ENCODE measurements at regions not wholly inside any gene's neighbourhood (a gene's known extent, or its start where the extent isn't known, plus 50 kb on each side); places are given as distances from the start of the nearest gene placed in this dataset.

- TF ChIP-seq POLR2AphosphoS5 (IDR thresholded peaks at IDR 0.05; ENCODE audit: low read depth, low read length): no peak
- TF ChIP-seq SIN3A (IDR thresholded peaks at IDR 0.05; ENCODE audit: borderline replicate concordance, insufficient read depth, low read depth, low read length): no peak
- no peak for TF ChIP-seq CTCF (IDR thresholded peaks at IDR 0.05)
- TF ChIP-seq TCF7L2 (IDR thresholded peaks at IDR 0.05; ENCODE audit: low read depth, low read length): no peak
Observed at GRCh38 chr10:104556831-104557230, 84.3 kb upstream of the SORCS3 start.

Data from Panc1 (cell line).